ENCODE measurements at regions not wholly inside any gene's neighbourhood (a gene's known extent, or its start where the extent isn't known, plus 50 kb on each side); places are given as distances from the start of the nearest gene placed in this dataset.

GRCh38 chr20:6920991-6921613 is 153.6 kb downstream of the BMP2 start:
- no peak for TF ChIP-seq REST (IDR thresholded peaks at IDR 0.05; ENCODE audit: low read depth)
- TF ChIP-seq YY1 (IDR thresholded peaks at IDR 0.05; ENCODE audit: low read depth): no peak
- no peak for TF ChIP-seq EGR1 (IDR thresholded peaks at IDR 0.05)
- no peak for TF ChIP-seq EP300 (IDR thresholded peaks at IDR 0.05; ENCODE audit: borderline replicate concordance)
- no peak for TF ChIP-seq TAF1 (IDR thresholded peaks at IDR 0.05; ENCODE audit: low read depth)
- TF ChIP-seq ZBTB7A (IDR thresholded peaks at IDR 0.05; ENCODE audit: low read depth): no peak
- TF ChIP-seq FOXM1 (IDR thresholded peaks at IDR 0.05; ENCODE audit: borderline replicate concordance, low read depth): no peak
- no peak for TF ChIP-seq CREB1 (IDR thresholded peaks at IDR 0.05; ENCODE audit: low read depth)
